ENCODE measurements at regions not wholly inside any gene's neighbourhood (a gene's known extent, or its start where the extent isn't known, plus 50 kb on each side); places are given as distances from the start of the nearest gene placed in this dataset.

DNA sequence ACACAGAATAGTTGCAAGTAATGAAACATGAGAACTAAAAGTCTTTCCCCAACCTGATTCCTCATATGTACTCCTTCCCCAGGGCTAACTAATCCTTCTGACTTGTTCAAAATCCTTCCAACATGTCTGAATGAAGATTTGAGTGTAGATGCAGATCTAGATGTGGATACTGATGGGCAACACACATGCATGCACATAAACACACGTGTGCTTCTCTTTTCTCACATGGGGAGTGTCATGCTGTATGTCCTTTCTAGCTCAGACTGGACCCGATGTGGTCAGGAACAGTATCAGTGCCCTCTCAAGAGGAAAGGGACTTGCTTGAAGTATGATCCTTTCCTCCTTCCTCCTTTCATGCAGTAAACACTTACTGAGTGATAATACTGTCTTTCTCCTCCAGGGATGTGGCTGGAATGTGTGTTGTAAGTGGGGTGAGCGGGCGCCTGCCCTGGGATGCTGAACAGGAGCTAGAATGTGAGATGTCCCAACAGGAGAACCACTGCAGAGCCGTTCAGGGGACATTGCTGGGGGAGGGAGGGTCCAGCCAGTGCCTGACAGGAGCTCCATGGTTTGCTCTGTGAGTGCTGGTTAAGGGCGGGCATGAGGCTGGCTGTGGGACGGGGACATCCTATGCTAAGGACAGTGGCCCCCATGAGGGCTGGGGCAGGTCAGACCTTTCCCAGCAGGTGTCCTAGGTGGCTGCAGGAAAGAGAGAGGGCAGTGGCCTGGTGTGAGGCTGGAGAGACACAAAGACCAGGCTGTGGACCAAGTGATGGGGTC is 146.9 kb downstream of the TEX29 start:
- no peak for TF ChIP-seq TAF1 (IDR thresholded peaks at IDR 0.05; ENCODE audit: borderline replicate concordance, low read depth, low read length)
- TF ChIP-seq NFIC (IDR thresholded peaks at IDR 0.05; ENCODE audit: borderline replicate concordance) = no peak
- TF ChIP-seq POLR2AphosphoS5 (IDR thresholded peaks at IDR 0.05; ENCODE audit: low read depth, low read length) = no peak
- TF ChIP-seq RAD21 (IDR thresholded peaks at IDR 0.05; ENCODE audit: low read length) = no peak
- no peak for TF ChIP-seq YY1 (IDR thresholded peaks at IDR 0.05; ENCODE audit: low read depth)
- TF ChIP-seq MXI1 (IDR thresholded peaks at IDR 0.05; ENCODE audit: low read depth, low read length) = no peak

All from SK-N-SH (cell line).